ENCODE measurements at regions not wholly inside any gene's neighbourhood (a gene's known extent, or its start where the extent isn't known, plus 50 kb on each side); places are given as distances from the start of the nearest gene placed in this dataset.

GRCh38 chr17:27386206-27387075, 69.8 kb upstream of the KSR1 start:
- TF ChIP-seq CTCF (IDR thresholded peaks at IDR 0.05) (no peak), POLR2A (IDR thresholded peaks at IDR 0.05) (no peak)

Measured in right lobe of liver (tissue), 4 donors.